ENCODE measurements at regions not wholly inside any gene's neighbourhood (a gene's known extent, or its start where the extent isn't known, plus 50 kb on each side); places are given as distances from the start of the nearest gene placed in this dataset.
A peak's percentile ranks its signal among the peaks of the same experiment; 100 is the strongest.

DNA sequence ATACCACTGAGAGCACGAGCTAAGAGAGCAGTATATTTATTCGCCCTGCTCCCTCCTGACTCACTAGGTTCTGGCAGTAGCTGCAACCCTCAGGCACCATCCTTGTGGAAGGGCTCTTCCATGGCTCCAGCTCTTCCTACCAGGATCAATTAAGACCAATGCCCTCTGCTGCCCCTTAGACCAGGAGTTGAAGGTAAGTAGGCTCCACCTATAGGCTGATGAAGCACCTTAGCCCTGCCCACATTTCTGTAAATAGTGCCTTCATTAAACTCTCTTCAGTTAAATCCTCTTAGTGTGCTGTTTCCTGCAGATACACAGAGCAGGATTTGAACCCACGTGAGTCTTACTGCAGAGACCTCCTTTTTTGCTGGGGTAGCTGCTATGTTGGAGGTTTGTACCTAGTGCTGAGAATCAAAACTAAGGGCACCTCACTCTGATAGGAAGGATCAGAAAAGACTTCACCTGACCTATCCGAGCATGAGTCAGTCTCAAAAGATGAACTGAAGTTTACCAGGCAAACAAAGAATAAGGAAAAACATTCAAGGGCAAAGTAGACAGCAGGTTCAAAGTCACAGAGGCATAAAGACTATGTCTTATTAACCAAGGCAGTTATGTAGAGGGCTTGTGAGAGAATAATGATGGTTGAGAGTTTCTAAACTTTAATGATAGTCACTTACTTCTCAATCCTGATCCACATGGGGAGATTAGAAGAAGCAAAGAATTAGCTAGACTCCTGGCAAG is 56.9 kb upstream of the BEND6 start:
- 83 to 88% methylated on average over 3 to 4 of the region's 4 CpGs for WGBS, 2 donors (ENCODE audit: low coverage in 1 of 2)
- H3K27me3 ChIP-seq = no peaks in the 10 kb centered on the region
- no peaks in the 10 kb centered on the region for H3K4me1 ChIP-seq
- TF ChIP-seq, protein P1, sequence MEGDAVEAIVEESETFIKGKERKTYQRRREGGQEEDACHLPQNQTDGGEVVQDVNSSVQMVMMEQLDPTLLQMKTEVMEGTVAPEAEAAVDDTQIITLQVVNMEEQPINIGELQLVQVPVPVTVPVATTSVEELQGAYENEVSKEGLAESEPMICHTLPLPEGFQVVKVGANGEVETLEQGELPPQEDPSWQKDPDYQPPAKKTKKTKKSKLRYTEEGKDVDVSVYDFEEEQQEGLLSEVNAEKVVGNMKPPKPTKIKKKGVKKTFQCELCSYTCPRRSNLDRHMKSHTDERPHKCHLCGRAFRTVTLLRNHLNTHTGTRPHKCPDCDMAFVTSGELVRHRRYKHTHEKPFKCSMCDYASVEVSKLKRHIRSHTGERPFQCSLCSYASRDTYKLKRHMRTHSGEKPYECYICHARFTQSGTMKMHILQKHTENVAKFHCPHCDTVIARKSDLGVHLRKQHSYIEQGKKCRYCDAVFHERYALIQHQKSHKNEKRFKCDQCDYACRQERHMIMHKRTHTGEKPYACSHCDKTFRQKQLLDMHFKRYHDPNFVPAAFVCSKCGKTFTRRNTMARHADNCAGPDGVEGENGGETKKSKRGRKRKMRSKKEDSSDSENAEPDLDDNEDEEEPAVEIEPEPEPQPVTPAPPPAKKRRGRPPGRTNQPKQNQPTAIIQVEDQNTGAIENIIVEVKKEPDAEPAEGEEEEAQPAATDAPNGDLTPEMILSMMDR (IDR thresholded peaks at IDR 0.05) = no peak
- no peak for TF ChIP-seq POLR2AphosphoS5 (IDR thresholded peaks at IDR 0.05)
- H3K27ac ChIP-seq = no peak overlapping the region
- no peak for ATAC-seq
- no peak overlapping the region for H3K4me3 ChIP-seq
- no peaks in the 10 kb centered on the region for H3K36me3 ChIP-seq
- H3K9me3 ChIP-seq = no peaks in the 10 kb centered on the region

DNA sequence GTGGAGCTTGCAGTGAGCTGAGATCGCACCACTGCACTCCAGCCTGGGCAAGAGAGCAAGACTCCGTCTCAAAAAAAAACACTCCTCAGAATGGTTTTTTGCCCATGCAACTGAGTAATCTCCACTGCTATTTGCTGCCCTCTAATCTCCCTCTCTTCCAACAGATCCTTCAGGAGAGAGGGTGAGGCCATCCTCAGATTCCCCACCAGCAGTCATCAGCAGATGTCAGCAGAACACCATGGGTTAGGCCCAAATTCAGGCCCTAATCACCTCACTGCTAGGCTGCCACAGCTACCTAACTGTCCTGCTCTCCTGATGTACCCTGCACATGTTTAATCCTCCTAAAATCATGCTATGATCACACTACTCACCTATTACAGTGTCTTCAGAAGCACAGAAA is 63.2 kb upstream of the BEND6 start:
- no peaks in the 10 kb centered on the region for H3K36me3 ChIP-seq
- ATAC-seq = no peak
- TF ChIP-seq POLR2AphosphoS5 (IDR thresholded peaks at IDR 0.05) = no peak
- no peak for TF ChIP-seq EP300 (IDR thresholded peaks at IDR 0.05)
- TF ChIP-seq POLR2A (IDR thresholded peaks at IDR 0.05) = no peak
- TF ChIP-seq, protein P1 (IDR thresholded peaks at IDR 0.05) = no peak
- no peaks in the 10 kb centered on the region for H3K27me3 ChIP-seq
- H3K27ac ChIP-seq = peak overlapping the region in 1 of 4 donors; percentile 70
- peaks cover 0 to 13% (median 0%) of the 10 kb centered on the region in 3 donors for H3K4me1 ChIP-seq
- 87 to 100% methylated on average over 2 of the region's 2 CpGs for WGBS, 2 donors (ENCODE audit: low coverage in 1 of 2)
- H3K9me3 ChIP-seq = no peaks in the 10 kb centered on the region
- no peak overlapping the region for H3K4me3 ChIP-seq

DNA sequence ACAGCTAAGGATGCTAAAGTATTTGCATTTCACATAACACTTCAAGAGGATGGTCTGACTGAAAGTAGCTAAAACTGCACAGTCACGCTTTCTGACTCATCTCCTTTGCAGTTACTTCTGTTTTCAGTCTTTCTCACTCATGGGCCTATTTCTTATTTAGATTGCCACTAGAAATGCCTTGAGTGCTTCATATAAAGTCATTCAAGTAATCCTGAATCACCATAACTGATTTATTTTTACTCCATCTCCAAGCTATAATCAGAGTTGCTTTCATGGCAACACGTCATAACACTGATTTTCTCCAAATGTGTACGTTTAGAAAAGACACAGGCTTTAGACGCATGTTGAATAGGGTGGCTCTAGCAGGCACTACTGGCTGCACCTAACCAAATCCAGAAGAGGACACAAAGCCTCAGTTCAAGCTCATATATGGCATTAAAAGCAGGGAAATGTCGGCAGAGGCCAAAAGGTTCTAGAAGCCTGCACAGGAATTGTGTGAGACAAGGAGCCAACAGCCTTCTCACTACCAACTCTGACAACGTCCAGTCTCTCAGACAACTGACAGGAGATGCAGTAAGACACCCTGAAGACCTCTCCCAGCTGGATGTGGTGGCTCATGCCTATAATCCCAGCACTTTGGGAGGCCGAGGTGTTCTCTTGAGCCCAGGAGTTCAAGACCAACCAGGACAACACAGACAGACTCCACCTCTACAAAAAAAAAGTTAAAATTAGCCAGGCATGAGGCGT is 64.1 kb upstream of the BEND6 start:
- 28 to 44% methylated on average over 4 to 5 of the region's 8 CpGs for WGBS, 2 donors (ENCODE audit: low coverage in 1 of 2)
- Histone ChIP-seq H3K4me3 (no peak overlapping the region), H3K9me3 (no peaks in the 10 kb centered on the region), H3K36me3 (no peaks in the 10 kb centered on the region), H3K4me1 (peaks cover 0 to 13% (median 0%) of the 10 kb centered on the region in 3 donors), H3K27ac (peak overlapping the region; percentile 51 to 80 (median 70)), H3K27me3 (no peaks in the 10 kb centered on the region)
- TF ChIP-seq EP300 (IDR thresholded peaks at IDR 0.05) (no peak), POLR2A (IDR thresholded peaks at IDR 0.05) (no peak), POLR2AphosphoS5 (IDR thresholded peaks at IDR 0.05) (peak; percentile 34)
- TF ChIP-seq, protein P1 (IDR thresholded peaks at IDR 0.05) = no peak
- ATAC-seq = peak; percentile 58

DNA sequence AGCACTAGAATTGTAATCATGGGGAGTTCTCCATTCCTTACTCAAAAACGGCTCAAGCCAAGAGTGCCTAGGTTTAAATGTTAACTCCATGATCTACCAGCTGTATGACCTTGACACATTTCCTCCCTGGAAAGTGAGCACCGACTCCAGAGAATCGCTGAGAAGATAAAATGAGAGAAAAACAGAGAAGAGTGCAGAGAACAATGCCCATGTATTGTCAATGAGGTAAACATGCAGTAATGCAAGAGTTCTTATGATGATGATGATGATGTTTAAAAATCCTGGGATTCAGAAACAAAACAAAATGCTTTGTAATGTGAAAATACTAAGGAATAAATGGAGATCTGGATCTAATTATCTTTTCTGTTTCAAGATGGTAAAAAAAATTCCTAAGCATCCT is 64.8 kb upstream of the BEND6 start:
- ATAC-seq = no peak
- peak overlapping the region in 2 of 4 donors; percentile 70 for H3K27ac ChIP-seq
- no peaks in the 10 kb centered on the region for H3K9me3 ChIP-seq
- TF ChIP-seq EP300 (IDR thresholded peaks at IDR 0.05) (no peak), POLR2A (IDR thresholded peaks at IDR 0.05) (no peak), POLR2AphosphoS5 (IDR thresholded peaks at IDR 0.05) (no peak)
- TF ChIP-seq, protein P1 (IDR thresholded peaks at IDR 0.05) = no peak
- H3K4me3 ChIP-seq = no peak overlapping the region
- WGBS, 2 donors (ENCODE audit: low coverage in 1 of 2) = 59 to 75% methylated on average over 3 of the region's 3 CpGs
- no peaks in the 10 kb centered on the region for H3K27me3 ChIP-seq
- H3K4me1 ChIP-seq = peaks cover 0 to 13% (median 0%) of the 10 kb centered on the region in 3 donors
- no peaks in the 10 kb centered on the region for H3K36me3 ChIP-seq

DNA sequence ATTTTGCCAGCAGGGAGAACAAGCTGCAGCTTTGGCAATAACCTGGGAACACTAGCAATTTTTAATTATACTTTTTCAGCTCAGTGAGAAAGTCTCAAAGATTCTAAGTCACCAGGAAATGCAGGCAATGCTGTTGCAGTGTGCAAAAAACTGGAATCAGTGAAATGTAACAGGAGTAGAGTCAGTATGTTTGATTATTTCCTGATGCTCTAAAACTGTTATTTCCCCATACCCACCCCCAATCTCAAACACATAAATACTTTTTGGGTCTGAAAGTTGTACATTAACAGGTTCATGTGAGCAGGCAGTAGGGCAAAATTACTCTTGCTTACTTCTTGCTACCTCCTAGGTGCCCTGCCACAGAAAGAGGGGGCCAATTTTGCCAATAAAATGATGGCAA is 65.4 kb upstream of the BEND6 start:
- Histone ChIP-seq H3K36me3 (no peaks in the 10 kb centered on the region), H3K27me3 (no peaks in the 10 kb centered on the region), H3K27ac (no peak overlapping the region), H3K4me3 (no peak overlapping the region), H3K4me1 (peaks cover 0 to 13% (median 0%) of the 10 kb centered on the region in 3 donors), H3K9me3 (no peaks in the 10 kb centered on the region)
- no peak for ATAC-seq
- TF ChIP-seq EP300 (IDR thresholded peaks at IDR 0.05) (no peak), POLR2AphosphoS5 (IDR thresholded peaks at IDR 0.05) (no peak), POLR2A (IDR thresholded peaks at IDR 0.05) (no peak)
- TF ChIP-seq, protein P1 (IDR thresholded peaks at IDR 0.05) = no peak
